K562 (cell line): ENCODE measurements at regions not wholly inside any gene's neighbourhood (a gene's known extent, or its start where the extent isn't known, plus 50 kb on each side); places are given as distances from the start of the nearest gene placed in this dataset.
A peak's percentile ranks its signal among the peaks of the same experiment; 100 is the strongest.

ENCODE experiments used
- ARID4B ChIP-seq: sonication (generic); formaldehyde crosslinking; IDR thresholded peaks from 2 replicates; pipeline ENCODE4 v1.8.0; 2022; ENCODE audit warnings: mild to moderate bottlenecking, missing genetic modification reagents
- BRF1 ChIP-seq: IDR thresholded peaks from 3 replicates; pipeline ENCODE4 v1.6.1; 2011; ENCODE audit warnings: borderline replicate concordance, mild to moderate bottlenecking; ENCODE audit not compliant: insufficient read length; ENCODE audit errors: extremely low read depth
- COPS2 ChIP-seq: fragments of 450-650 bp; conservative IDR thresholded peaks from 2 replicates; pipeline ENCODE4 v1.6.1; 2016; ENCODE audit warnings: mild to moderate bottlenecking, moderate library complexity
- E2F3 ChIP-seq: fragments of 250-450 bp; sonication (Bioruptor Pico); IDR thresholded peaks from 2 replicates; pipeline ENCODE4 v1.4.0; 2020; ENCODE audit warnings: mild to moderate bottlenecking
- FOXK2 ChIP-seq, 2 experiments: fragments of 450-650 bp; IDR thresholded peaks in 1 of 2; conservative IDR thresholded peaks in 1 of 2; 2 replicates each; pipeline ENCODE4 v1.6.1; 2016; ENCODE audit warnings: low read depth in 2 of 2, mild to moderate bottlenecking in 1 of 2
- HNRNPH1 ChIP-seq: fragments of 200-400 bp; formaldehyde crosslinking; optimal IDR thresholded peaks from 2 replicates; pipeline ENCODE3; 2017; ENCODE audit warnings: low read depth, mild to moderate bottlenecking, low read length, moderate library complexity
- JUN ChIP-seq, 2 experiments: sonication (generic) in 1 of 2; formaldehyde crosslinking in 1 of 2; IDR thresholded peaks; 2 replicates each; pipeline versions ENCODE4 v1.6.1 to v1.8.0; 2012 to 2022; ENCODE audit warnings: borderline replicate concordance in 2 of 2, mild to moderate bottlenecking in 2 of 2, improper control_type of control experiment in 1 of 2, low read depth in 1 of 2, low read length in 1 of 2, missing genetic modification reagents in 1 of 2
- JUNB ChIP-seq: fragments of 450-650 bp; formaldehyde crosslinking; conservative IDR thresholded peaks from 2 replicates; pipeline ENCODE4 v1.4.0; 2020; ENCODE audit warnings: mild to moderate bottlenecking
- NCOA4 ChIP-seq: fragments of 450-650 bp; IDR thresholded peaks from 2 replicates; pipeline ENCODE4 v1.6.1; 2018; ENCODE audit warnings: mild to moderate bottlenecking; ENCODE audit not compliant: partially characterized antibody
- NFIX ChIP-seq: fragments of 250-450 bp; sonication (Bioruptor Pico); IDR thresholded peaks from 2 replicates; pipeline ENCODE4 v1.4.0; 2020; ENCODE audit warnings: low read depth, mild to moderate bottlenecking, moderate library complexity
- NUFIP1 ChIP-seq: fragments of 450-650 bp; IDR thresholded peaks from 2 replicates; pipeline ENCODE4 v1.6.1; 2018; ENCODE audit not compliant: partially characterized antibody
- OTX1 ChIP-seq: fragments of 450-650 bp; formaldehyde crosslinking; IDR thresholded peaks from 2 replicates; pipeline ENCODE4 v1.4.0; 2022; ENCODE audit warnings: mild to moderate bottlenecking
- PKNOX1 ChIP-seq: fragments of 450-650 bp; IDR thresholded peaks from 2 replicates; pipeline ENCODE4 v1.6.1; 2016
- RBFOX2 ChIP-seq: fragments of 200-400 bp; formaldehyde crosslinking; IDR thresholded peaks from 2 replicates; pipeline ENCODE4 v1.6.1; 2017; ENCODE audit warnings: low read depth, mild to moderate bottlenecking, low read length, moderate library complexity
- RBM25 ChIP-seq: fragments of 200-400 bp; formaldehyde crosslinking; IDR thresholded peaks from 2 replicates; pipeline ENCODE4 v1.6.1; 2018; ENCODE audit warnings: low read length, low read depth, moderate library complexity; ENCODE audit not compliant: severe bottlenecking
- SMARCC2 ChIP-seq: fragments of 450-650 bp; IDR thresholded peaks from 2 replicates; pipeline ENCODE4 v1.6.1; 2017; ENCODE audit warnings: antibody characterized with exemption, moderate library complexity, mild to moderate bottlenecking, low read depth
- TGIF2 ChIP-seq: sonication (generic); formaldehyde crosslinking; IDR thresholded peaks from 2 replicates; pipeline ENCODE4 v1.8.1; 2022; ENCODE audit warnings: mild to moderate bottlenecking, missing genetic modification reagents, moderate library complexity
- THRAP3 ChIP-seq: fragments of 450-650 bp; IDR thresholded peaks from 2 replicates; pipeline ENCODE4 v1.6.1; 2016; ENCODE audit warnings: mild to moderate bottlenecking, inconsistent platforms, borderline replicate concordance
- VEZF1 ChIP-seq: fragments of 200-800 bp; sonication (Bioruptor generic); IDR thresholded peaks from 2 replicates; pipeline ENCODE4 v1.6.1; 2017; ENCODE audit warnings: missing genetic modification characterization, missing compliant biosample characterization
- ZBED1 ChIP-seq: IDR thresholded peaks from 2 replicates; pipeline ENCODE4 v1.6.1; 2014
- ZKSCAN8 ChIP-seq: fragments of 200-800 bp; sonication (Bioruptor generic); IDR thresholded peaks from 2 replicates; pipeline ENCODE4 v1.6.1; 2016; ENCODE audit warnings: missing genetic modification characterization, missing compliant biosample characterization
- TF ChIP-seq, protein P1 (sequence below): IDR thresholded peaks from 2 replicates; pipeline ENCODE4 v1.6.1; 2014; ENCODE audit warnings: antibody characterized with exemption

DNA sequence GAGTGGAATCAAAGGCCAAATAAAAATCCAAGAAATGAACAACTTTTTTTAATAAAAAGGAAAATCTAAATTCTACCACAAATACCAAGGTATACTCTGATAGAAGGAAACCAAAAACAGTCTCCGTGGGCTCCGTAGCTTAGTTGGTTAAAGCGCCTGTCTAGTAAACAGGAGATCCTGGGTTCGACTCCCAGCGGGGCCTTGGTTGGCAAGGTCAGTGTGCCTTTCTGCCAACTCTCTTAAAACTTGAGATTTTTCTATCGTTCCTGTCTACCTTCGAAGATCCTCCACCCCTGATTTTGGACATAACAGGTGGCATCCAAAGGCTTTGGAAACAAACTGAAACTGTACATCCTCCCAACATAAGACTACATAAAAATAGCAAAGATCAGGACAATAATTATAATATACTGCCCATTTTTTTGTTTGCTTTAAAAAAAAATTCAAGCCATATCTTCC is 197.9 kb downstream of the TRIM27 start (continued):
- no peak for TF ChIP-seq ARID4B (CRISPR knock-in tag)
- no peak for TF ChIP-seq JUN (IDR thresholded peaks at IDR 0.05; ENCODE audit: borderline replicate concordance, low read depth, low read length)
- no peak for TF ChIP-seq JUN (CRISPR knock-in tag; IDR thresholded peaks at IDR 0.05; ENCODE audit: borderline replicate concordance)
- TF ChIP-seq JUNB (CRISPR knock-in tag) = no peak
- TF ChIP-seq NCOA4 = no peak
- no peak for TF ChIP-seq PKNOX1
- TF ChIP-seq THRAP3 = 0 out of 2 replicates have a peak, but pooled peaks have one; percentile 37
- no peak for TF ChIP-seq NFIX
- no peak for TF ChIP-seq RBFOX2
- peak; percentile 32; the same call in 1 of the 2 replicates for TF ChIP-seq ZKSCAN8
- TF ChIP-seq TGIF2 (CRISPR knock-in tag) = no peak
- TF ChIP-seq VEZF1 = no peak; the same call in 1 of the 2 replicates
- peak; percentile 85 to 90 for TF ChIP-seq FOXK2 (conservative IDR thresholded peaks at IDR 0.05 in 1 of 2, IDR thresholded peaks at IDR 0.05 in 1 of 2; ENCODE audit: low read depth in 2 of 2)
- TF ChIP-seq E2F3 (CRISPR knock-in tag) = no peak
- TF ChIP-seq HNRNPH1 = no peak
- no peak for TF ChIP-seq OTX1
- no peak for TF ChIP-seq SMARCC2
- TF ChIP-seq, protein P1, sequence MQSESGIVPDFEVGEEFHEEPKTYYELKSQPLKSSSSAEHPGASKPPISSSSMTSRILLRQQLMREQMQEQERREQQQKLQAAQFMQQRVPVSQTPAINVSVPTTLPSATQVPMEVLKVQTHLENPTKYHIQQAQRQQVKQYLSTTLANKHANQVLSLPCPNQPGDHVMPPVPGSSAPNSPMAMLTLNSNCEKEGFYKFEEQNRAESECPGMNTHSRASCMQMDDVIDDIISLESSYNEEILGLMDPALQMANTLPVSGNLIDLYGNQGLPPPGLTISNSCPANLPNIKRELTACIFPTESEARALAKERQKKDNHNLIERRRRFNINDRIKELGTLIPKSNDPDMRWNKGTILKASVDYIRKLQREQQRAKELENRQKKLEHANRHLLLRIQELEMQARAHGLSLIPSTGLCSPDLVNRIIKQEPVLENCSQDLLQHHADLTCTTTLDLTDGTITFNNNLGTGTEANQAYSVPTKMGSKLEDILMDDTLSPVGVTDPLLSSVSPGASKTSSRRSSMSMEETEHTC = no peak; the same call in 1 of the 2 replicates
- TF ChIP-seq COPS2 = no peak
- TF ChIP-seq ZBED1 = no peak
- no peak for TF ChIP-seq BRF1
- no peak for TF ChIP-seq RBM25
- TF ChIP-seq NUFIP1 = peak; percentile 31
